Prostate gland (tissue), 2 donors: ENCODE measurements at regions not wholly inside any gene's neighbourhood (a gene's known extent, or its start where the extent isn't known, plus 50 kb on each side); places are given as distances from the start of the nearest gene placed in this dataset.

ENCODE experiments used
- POLR2A ChIP-seq: fragments of 450-650 bp; IDR thresholded peaks from one replicate; pipeline ENCODE4 v1.6.1; 2016; ENCODE audit warnings: antibody characterized with exemption, mild to moderate bottlenecking
- POLR2AphosphoS5 ChIP-seq: sonication (generic); formaldehyde crosslinking; IDR thresholded peaks from one replicate; pipeline ENCODE4 v1.6.1; 2017; ENCODE audit warnings: antibody characterized with exemption
- TF ChIP-seq, protein P1 (sequence below), 4 experiments: fragments of 200-600 bp in 2 of 4; fragments of 450-650 bp in 2 of 4; sonication (generic) in 2 of 4; IDR thresholded peaks; 1 replicate in 3 of 4; 2 replicates in 1 of 4; pipeline ENCODE4 v1.5.1; 2016 to 2019; ENCODE audit warnings: antibody characterized with exemption in 4 of 4, mild to moderate bottlenecking in 2 of 4, moderate library complexity in 2 of 4

DNA sequence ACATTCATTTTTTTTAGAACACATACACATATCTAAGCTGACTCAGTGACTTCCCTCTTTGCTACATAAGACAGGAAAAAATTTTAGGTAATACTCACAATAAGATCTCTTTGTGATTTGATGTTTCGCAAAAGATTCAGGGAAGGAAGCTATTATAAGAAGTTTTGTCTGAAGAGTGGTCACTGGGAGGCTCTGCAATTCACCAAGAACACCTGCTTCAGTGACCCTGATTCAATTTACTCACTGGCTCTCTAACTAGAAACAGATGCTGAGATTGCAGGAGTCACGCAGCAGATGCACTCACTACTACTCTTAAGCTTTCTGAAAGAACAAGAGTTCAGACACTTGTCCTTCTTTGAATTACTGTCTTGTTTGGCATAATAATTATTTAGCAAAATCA is 193.6 kb upstream of the DDI1 start:
- TF ChIP-seq, protein P1, sequence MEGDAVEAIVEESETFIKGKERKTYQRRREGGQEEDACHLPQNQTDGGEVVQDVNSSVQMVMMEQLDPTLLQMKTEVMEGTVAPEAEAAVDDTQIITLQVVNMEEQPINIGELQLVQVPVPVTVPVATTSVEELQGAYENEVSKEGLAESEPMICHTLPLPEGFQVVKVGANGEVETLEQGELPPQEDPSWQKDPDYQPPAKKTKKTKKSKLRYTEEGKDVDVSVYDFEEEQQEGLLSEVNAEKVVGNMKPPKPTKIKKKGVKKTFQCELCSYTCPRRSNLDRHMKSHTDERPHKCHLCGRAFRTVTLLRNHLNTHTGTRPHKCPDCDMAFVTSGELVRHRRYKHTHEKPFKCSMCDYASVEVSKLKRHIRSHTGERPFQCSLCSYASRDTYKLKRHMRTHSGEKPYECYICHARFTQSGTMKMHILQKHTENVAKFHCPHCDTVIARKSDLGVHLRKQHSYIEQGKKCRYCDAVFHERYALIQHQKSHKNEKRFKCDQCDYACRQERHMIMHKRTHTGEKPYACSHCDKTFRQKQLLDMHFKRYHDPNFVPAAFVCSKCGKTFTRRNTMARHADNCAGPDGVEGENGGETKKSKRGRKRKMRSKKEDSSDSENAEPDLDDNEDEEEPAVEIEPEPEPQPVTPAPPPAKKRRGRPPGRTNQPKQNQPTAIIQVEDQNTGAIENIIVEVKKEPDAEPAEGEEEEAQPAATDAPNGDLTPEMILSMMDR (IDR thresholded peaks at IDR 0.05): no peak
- no peak for TF ChIP-seq POLR2AphosphoS5
- no peak for TF ChIP-seq POLR2A
